ENCODE measurements at regions not wholly inside any gene's neighbourhood (a gene's known extent, or its start where the extent isn't known, plus 50 kb on each side); places are given as distances from the start of the nearest gene placed in this dataset.

DNA sequence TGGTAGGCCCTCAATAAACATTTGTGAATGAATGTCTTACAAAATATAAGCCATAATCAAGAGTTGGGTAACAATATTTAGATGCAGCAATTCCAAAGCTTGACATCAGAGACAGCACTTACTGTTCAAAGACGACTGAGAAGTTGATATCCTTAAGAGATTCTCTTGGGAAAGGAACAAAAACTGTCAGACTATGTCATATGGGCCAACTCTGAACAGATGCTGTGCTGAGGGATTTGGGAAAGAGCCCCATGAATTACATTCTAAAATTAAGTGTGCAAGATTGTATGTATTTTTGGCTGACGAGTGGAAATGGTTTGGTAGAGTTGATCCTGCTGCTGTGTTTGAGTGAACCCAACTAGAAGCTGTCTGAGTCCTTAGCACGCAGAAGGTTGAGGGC is 250.7 kb upstream of the LINC00305 start:
- TF ChIP-seq, protein P1, sequence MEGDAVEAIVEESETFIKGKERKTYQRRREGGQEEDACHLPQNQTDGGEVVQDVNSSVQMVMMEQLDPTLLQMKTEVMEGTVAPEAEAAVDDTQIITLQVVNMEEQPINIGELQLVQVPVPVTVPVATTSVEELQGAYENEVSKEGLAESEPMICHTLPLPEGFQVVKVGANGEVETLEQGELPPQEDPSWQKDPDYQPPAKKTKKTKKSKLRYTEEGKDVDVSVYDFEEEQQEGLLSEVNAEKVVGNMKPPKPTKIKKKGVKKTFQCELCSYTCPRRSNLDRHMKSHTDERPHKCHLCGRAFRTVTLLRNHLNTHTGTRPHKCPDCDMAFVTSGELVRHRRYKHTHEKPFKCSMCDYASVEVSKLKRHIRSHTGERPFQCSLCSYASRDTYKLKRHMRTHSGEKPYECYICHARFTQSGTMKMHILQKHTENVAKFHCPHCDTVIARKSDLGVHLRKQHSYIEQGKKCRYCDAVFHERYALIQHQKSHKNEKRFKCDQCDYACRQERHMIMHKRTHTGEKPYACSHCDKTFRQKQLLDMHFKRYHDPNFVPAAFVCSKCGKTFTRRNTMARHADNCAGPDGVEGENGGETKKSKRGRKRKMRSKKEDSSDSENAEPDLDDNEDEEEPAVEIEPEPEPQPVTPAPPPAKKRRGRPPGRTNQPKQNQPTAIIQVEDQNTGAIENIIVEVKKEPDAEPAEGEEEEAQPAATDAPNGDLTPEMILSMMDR (conservative IDR thresholded peaks at IDR 0.05 in 1 of 2, IDR thresholded peaks at IDR 0.05 in 1 of 2; ENCODE audit: extremely low read depth in 1 of 2, insufficient read depth in 1 of 2, low read depth in 1 of 2, low read length in 2 of 2), result no peak
- TF ChIP-seq EZH2 (IDR thresholded peaks at IDR 0.05; ENCODE audit: borderline replicate concordance, low read length), result no peak

Measured in mammary epithelial cell (primary cell).